Cardiac muscle cell (in vitro differentiated cells and primary cell): ENCODE measurements at regions not wholly inside any gene's neighbourhood (a gene's known extent, or its start where the extent isn't known, plus 50 kb on each side); places are given as distances from the start of the nearest gene placed in this dataset.
A peak's percentile ranks its signal among the peaks of the same experiment; 100 is the strongest.
"Not testable (repeated sequence)": the region's sequence is repeated elsewhere in the genome, so short reads cannot be mapped to it uniquely, and the experiment has no call there.

Experiments used
- DNase-seq, 2 donors: peaks; one replicate each; pipeline versions ENCODE4 v3.0.0 to v3.0.0-alpha.2; 2010 to 2017; ENCODE audit warnings: low read depth in 1 of 2, low spot score in 1 of 2
- H3K27ac ChIP-seq: fragments of 200-600 bp; sonication (generic); 2 replicates; pipeline ENCODE4 v1.5.1; 2016
- H3K27me3 ChIP-seq: fragments of 200-600 bp; sonication (generic); 2 replicates; pipeline ENCODE4 v1.6.0; 2016; ENCODE audit warnings: control low read depth
- H3K36me3 ChIP-seq: fragments of 200-600 bp; sonication (generic); 2 replicates; pipeline ENCODE4 v1.5.1; 2016; ENCODE audit warnings: control low read depth
- H3K4me1 ChIP-seq: fragments of 200-600 bp; sonication (generic); 2 replicates; pipeline ENCODE4 v1.8.1; 2017; ENCODE audit warnings: low read depth, mild to moderate bottlenecking, mixed run types
- H3K4me3 ChIP-seq: fragments of 200-600 bp; sonication (generic); 2 replicates; pipeline ENCODE4 v1.5.1; 2016; ENCODE audit warnings: mild to moderate bottlenecking
- H3K9me3 ChIP-seq: fragments of 200-600 bp; sonication (generic); 2 replicates; pipeline ENCODE4 v1.5.1; 2017; ENCODE audit warnings: low read depth, mild to moderate bottlenecking, control low read depth
- TF ChIP-seq, protein P1 (sequence below): IDR thresholded peaks from 2 replicates; pipeline ENCODE4 v1.5.1; 2012; ENCODE audit warnings: low read depth, mild to moderate bottlenecking, low read length

DNA sequence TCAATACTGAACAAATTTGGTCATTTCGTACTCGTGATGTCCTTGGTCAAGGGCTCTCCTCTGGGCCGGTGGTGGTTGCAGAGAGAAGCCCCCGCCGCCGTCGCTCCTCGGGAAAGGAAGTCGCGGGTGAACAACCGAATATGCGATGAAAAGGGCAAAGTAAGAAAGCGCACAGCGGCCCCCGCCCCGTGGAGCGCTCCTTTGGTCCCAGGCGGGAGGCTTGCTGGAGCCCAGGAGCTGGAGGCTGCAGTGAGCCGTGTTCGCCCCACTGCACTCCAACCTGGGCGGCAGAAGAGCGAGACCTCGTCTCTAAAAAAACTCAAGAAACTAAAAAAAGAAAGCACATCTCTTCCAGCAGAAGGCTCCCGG is 108.4 kb upstream of the LARP1 start:
- no peaks in the 10 kb centered on the region for H3K9me3 ChIP-seq
- TF ChIP-seq, protein P1, sequence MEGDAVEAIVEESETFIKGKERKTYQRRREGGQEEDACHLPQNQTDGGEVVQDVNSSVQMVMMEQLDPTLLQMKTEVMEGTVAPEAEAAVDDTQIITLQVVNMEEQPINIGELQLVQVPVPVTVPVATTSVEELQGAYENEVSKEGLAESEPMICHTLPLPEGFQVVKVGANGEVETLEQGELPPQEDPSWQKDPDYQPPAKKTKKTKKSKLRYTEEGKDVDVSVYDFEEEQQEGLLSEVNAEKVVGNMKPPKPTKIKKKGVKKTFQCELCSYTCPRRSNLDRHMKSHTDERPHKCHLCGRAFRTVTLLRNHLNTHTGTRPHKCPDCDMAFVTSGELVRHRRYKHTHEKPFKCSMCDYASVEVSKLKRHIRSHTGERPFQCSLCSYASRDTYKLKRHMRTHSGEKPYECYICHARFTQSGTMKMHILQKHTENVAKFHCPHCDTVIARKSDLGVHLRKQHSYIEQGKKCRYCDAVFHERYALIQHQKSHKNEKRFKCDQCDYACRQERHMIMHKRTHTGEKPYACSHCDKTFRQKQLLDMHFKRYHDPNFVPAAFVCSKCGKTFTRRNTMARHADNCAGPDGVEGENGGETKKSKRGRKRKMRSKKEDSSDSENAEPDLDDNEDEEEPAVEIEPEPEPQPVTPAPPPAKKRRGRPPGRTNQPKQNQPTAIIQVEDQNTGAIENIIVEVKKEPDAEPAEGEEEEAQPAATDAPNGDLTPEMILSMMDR = no peak
- H3K4me1 ChIP-seq = no peaks in the 10 kb centered on the region
- no peaks in the 10 kb centered on the region for H3K36me3 ChIP-seq
- no peak for DNase-seq
- H3K27ac ChIP-seq = no peak overlapping the region
- H3K27me3 ChIP-seq = no peaks in the 10 kb centered on the region
- H3K4me3 ChIP-seq = no peak overlapping the region

DNA sequence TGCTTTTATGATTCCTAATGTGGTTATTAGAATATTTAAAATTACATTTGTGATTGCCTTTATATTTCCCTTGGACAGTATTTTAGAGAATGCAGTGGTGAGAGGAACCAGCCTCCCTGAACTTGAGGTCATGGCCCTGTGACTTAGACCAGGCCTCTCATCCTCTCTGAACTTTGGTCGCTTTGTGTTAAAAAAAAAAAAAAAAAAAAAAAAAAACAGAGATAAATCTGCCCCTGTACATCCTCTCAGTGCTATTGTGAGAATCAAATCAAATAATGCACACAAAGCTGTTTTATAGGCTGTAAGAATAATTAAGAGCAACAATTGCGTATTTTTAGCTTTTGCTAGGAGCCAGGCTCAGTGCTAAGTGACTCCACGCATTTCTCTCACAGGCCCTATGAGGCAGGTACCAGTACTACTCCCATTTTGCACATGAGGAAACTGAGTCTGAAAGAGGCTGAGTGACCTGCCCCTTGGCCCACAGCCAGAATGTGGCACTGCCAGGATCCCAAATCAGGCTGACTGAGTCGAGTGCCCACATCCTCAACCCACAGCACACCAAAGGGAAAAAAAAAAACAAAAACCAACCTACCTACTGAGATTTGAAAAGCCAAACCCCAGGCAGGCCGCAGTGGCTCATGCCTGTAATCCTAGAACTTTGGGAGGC is 110.3 kb upstream of the LARP1 start:
- no peak overlapping the region for H3K4me3 ChIP-seq
- H3K27ac ChIP-seq = no peak overlapping the region
- no peaks in the 10 kb centered on the region for H3K27me3 ChIP-seq
- H3K36me3 ChIP-seq = no peaks in the 10 kb centered on the region
- no peaks in the 10 kb centered on the region for H3K4me1 ChIP-seq
- no peaks in the 10 kb centered on the region for H3K9me3 ChIP-seq
- no peak for DNase-seq
- TF ChIP-seq, protein P1 = no peak

DNA sequence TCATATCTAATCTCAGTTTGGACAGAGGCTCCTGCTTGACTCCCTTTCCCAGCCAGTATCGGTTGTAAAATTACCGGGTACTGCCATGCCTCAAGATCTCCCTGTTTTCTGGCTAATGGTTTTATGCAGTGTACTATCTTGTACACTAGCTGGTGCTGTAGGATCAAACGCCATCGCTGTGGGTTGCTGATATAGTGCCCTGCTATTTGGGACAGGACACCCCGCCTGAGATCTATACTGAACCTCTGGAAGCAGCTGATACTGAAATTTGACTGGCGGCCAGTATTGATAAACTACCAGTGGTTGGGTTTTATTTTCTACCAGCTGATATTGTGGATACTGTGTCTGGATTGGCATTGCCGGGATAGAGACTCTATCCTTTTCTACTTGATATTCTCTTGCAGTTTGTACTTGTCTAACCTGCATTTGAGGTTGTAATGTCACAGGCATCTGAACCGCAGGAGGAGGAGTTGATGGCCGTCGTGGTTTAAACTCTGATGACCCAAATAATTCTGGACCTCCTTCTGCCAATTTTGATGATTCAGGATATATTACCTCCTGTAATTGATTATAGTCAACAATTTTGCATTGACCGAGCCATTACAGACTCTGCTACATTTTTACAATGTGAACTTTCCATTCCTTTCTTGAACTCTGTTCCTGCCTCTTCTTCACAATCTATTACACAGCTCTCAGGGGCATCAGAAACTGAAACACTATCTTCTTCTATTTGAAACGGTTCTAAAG is 112.5 kb upstream of the LARP1 start:
- peak in 1 of 2 donors; percentile 53 for DNase-seq
- Histone ChIP-seq H3K9me3 (no peaks in the 10 kb centered on the region), H3K4me3 (no peak overlapping the region), H3K27me3 (no peaks in the 10 kb centered on the region), H3K27ac (no peak overlapping the region), H3K36me3 (no peaks in the 10 kb centered on the region), H3K4me1 (no peaks in the 10 kb centered on the region)
- TF ChIP-seq, protein P1 = peak; percentile 71

DNA sequence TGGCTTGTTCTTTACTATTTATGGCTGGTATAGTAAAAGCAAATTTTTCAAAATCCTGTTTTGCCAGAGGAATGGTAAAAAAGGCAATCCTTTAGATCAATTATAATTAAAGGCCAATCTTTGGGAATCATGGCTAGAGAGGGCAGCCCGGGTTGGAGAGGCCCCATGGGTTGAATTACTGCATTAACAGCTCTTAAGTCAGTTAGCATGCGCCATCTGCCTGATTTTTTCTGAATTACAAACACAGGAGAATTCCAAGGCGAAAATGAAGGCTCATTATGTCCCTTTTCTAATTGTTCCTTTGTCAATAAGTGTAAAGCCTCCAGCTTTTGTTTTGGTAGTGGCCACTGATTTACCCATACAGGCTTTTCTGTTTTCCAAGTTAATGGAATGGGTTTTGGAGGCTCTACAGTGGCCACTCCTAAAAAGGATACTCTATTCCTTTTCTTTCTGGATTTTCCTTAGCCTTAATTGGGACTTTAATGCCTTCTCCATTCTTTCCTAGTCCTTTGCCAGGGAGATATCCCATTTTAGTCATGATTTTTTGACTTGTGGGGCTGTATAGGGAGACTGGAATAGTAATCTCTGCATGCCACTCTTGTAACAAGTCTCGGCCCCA is 114.9 kb upstream of the LARP1 start:
- TF ChIP-seq, protein P1 = peak; percentile 46
- H3K36me3 ChIP-seq, H3K9me3 ChIP-seq, H3K27me3 ChIP-seq, H3K4me3 ChIP-seq, H3K4me1 ChIP-seq, H3K27ac ChIP-seq: not testable (repeated sequence)
- peak; percentile 44 to 47 for DNase-seq

DNA sequence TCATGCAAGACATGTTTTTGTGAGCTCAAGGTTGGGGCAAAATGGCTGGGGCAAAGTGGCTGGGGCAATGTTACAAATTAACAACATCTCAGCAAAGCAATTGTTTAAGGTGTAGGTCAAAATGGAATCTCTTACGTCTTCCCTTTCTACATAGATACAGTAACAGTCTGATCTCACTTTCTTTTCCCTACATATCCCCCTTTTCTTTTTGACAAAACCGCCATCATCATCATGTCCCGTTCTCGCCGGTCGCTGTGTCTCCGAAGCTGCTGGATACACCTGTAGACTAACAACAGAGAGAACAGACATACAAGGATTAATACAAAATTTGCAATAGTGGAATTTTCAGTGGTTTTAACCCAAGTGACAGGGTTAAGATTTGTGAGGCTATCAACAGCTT is 118.4 kb upstream of the LARP1 start:
- not testable (repeated sequence) for H3K4me3 ChIP-seq, H3K27ac ChIP-seq, H3K9me3 ChIP-seq, H3K36me3 ChIP-seq, DNase-seq, H3K27me3 ChIP-seq, H3K4me1 ChIP-seq

DNA sequence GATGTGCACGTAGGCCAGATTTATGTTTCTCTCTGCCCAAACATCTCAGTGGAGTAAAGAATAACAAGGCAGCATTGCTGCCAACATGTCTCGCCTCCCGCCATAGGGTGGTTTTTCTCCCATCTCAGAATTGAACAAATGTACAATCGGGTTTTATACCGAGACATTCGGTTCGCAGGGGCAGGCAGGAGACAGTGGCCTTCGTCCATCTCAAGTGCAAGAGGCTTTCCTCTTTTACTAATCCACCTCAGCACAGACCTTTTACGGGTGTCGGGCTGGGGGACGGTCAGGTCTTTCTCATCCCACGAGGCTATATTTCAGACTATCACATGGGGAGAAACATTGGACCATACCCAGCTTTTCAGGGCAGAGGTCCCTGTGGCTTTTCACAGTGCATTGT is 118.9 kb upstream of the LARP1 start:
- not testable (repeated sequence) for H3K4me1 ChIP-seq, H3K27ac ChIP-seq, H3K9me3 ChIP-seq, H3K4me3 ChIP-seq, H3K27me3 ChIP-seq, H3K36me3 ChIP-seq, DNase-seq

DNA sequence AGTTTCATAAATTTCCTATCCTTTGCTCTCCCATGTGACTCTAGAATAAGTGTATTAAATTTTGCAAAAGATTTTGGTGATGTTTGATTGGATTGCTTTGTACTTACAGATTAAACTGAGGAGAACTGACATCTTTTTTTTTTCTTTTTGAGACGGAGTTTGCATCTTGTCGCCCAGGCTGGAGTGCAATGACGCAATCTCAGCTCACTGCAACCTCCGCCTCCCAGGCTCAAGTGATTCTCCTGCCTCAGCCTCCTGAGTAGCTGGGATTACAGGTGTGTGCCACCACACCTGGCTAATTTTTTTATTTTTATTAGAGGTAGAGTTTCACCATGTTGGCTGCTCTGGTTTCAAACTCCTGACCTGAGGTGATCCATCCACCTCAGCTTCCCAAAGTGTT is 121.4 kb upstream of the LARP1 start:
- not testable (repeated sequence) for H3K27me3 ChIP-seq, H3K9me3 ChIP-seq, DNase-seq, H3K4me3 ChIP-seq, H3K36me3 ChIP-seq, H3K27ac ChIP-seq, H3K4me1 ChIP-seq
